Epithelial cell of proximal tubule (primary cell): ENCODE measurements at regions not wholly inside any gene's neighbourhood (a gene's known extent, or its start where the extent isn't known, plus 50 kb on each side); places are given as distances from the start of the nearest gene placed in this dataset.
"Not testable (repeated sequence)": the region's sequence is repeated elsewhere in the genome, so short reads cannot be mapped to it uniquely, and the experiment has no call there.

Source experiments
- DNase-seq: peaks from one replicate; pipeline ENCODE4 v3.0.0-alpha.2; 2011; ENCODE audit warnings: low read depth
- H3K4me3 ChIP-seq: 2 replicates; pipeline ENCODE4 v1.5.1; 2011; ENCODE audit warnings: low read depth, mild to moderate bottlenecking, low read length
- TF ChIP-seq, protein P1 (sequence below): conservative IDR thresholded peaks from 2 replicates; pipeline ENCODE4 v1.5.1; 2012; ENCODE audit warnings: low read depth, mild to moderate bottlenecking, low read length

DNA sequence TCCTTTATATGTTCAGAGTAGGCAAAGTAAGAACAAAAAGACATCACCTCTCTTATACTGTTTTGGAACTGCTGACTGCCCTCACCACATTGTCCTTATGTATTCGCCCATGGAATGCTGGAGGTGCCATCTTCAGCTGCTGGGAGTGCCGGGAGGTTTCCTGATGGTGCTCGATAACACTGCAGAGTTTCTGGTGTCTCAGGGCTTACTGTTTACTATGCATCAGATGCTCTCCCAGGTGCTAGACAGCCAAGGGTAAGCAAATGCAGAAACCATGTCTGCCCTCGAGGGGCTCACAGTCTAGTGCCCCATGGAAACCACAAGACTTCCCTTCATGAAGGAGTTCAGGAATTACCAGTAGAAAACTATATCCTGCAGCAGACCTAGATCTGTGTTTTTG is 70.1 kb upstream of the SMIM23 start:
- H3K4me3 ChIP-seq, result no peak overlapping the region
- TF ChIP-seq, protein P1, sequence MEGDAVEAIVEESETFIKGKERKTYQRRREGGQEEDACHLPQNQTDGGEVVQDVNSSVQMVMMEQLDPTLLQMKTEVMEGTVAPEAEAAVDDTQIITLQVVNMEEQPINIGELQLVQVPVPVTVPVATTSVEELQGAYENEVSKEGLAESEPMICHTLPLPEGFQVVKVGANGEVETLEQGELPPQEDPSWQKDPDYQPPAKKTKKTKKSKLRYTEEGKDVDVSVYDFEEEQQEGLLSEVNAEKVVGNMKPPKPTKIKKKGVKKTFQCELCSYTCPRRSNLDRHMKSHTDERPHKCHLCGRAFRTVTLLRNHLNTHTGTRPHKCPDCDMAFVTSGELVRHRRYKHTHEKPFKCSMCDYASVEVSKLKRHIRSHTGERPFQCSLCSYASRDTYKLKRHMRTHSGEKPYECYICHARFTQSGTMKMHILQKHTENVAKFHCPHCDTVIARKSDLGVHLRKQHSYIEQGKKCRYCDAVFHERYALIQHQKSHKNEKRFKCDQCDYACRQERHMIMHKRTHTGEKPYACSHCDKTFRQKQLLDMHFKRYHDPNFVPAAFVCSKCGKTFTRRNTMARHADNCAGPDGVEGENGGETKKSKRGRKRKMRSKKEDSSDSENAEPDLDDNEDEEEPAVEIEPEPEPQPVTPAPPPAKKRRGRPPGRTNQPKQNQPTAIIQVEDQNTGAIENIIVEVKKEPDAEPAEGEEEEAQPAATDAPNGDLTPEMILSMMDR, result no peak
- no peak for DNase-seq

DNA sequence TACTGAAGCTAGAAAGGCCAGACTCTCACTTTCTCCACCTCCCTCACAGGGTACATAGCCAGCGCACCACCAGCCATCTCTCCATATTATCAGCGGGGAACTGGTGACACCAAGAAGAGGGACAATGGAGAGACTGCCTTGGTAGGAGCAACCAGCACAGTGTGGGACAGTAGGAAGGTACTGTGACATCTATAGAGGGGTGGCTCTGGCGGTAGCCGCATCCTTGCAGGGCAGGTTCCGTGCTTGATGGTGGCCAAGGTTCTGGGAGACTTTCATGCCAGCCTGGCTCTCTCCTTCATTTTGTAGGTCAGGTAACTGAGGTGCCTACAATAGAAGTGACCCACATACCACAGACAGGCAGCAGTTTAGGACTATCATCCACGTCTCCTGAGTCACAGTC is 65.5 kb upstream of the SMIM23 start:
- TF ChIP-seq, protein P1, result no peak
- no peak overlapping the region for H3K4me3 ChIP-seq
- DNase-seq, result no peak

DNA sequence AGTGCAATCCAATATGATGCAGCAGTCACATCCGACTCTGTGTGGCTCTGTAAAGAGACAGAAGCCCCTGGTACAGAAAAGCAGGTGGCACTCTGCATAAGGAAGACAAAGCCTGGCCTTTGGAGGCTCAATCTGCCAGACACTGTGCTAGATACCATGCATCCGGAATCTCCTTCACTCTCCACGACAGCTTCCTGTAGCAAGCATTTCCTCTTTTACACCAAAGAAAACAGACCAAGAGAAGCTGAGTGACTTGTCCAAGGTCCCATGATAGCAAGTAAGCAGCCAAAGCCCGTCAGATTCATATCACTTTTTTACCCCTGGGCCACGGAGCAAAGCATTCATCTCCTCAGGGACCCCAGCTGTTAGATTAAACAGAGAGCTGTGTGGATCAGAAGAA is 64.2 kb upstream of the SMIM23 start:
- TF ChIP-seq, protein P1, result no peak
- no peak for DNase-seq
- H3K4me3 ChIP-seq, result no peak overlapping the region

DNA sequence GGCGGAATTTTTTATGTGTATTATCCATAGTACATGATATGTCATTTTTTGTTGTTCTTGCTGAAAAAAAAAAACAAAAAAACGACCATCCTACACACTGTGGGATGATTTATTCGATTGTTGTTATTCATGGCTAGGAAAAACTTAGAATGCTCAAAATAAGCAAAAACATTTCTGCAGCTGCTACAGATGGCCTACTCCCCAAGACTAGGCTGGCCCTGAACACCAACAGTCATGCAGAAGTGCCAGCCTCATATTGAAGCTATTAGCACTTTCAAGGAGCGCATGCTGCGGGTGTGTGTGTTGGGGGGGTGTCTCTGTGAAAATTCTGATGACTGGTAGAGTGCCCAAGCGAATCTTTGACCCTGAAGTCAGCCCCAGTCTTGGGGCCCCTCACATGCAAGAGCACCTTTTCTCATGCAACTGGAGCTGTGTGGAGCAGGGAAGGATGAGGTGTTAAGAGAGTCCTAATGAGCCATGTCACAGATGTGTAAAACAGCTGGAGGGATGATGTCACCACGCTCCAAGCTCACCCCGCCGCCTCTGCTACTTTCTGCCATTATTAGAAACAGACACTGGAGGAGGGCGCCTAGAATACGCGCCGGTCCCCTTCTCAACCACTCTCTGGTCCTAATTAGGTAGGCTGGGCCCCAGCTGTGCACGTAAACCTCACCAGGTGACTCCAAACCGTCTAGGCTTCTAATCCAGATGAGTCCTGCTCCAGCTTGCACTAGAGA is 61.0 kb upstream of the SMIM23 start:
- no peak overlapping the region for H3K4me3 ChIP-seq
- no peak for DNase-seq
- TF ChIP-seq, protein P1, result no peak

DNA sequence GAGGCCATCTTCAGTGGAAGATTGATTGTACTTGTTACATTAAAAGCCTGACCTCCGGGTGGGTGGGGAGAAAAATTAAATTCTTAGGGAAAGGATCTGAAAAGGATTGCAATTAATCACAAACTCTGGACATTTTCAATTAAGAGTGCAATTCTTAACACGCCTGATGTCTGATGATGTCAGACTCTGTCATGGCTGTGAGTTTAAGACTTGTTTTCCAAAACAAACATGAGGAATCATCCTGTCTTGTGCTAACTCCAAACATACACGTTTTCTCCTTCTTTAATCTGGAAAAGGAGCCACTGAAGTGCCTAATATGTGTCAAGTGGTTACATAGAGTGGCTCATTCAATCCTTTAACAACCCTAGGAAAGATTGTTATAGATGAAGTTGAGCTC is 60.4 kb upstream of the SMIM23 start:
- DNase-seq, result no peak

DNA sequence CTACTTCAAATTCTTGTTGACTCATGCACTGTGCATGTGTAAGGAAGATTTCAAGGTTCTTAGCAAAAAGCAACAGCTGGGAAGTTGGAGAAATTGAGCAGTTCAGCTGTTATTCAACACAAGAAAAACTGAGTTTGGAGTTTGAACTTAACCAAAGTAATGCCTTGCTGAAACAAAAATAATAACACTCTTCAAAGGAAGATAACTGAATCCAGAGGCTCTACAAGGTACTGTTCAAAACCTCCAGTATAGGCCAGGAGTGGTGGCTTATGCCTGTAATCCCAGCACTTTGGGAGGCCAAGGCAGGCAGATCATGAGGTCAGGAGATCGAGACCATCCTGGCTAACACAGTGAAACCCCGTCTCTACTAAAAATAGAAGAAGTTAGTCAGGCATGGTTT is 58.8 kb upstream of the SMIM23 start:
- not testable (repeated sequence) for DNase-seq, H3K4me3 ChIP-seq

More for the DNA sequence above, 60.4 kb upstream of the SMIM23 start:
- TF ChIP-seq, protein P1, result no peak
- H3K4me3 ChIP-seq, result no peak overlapping the region

DNA sequence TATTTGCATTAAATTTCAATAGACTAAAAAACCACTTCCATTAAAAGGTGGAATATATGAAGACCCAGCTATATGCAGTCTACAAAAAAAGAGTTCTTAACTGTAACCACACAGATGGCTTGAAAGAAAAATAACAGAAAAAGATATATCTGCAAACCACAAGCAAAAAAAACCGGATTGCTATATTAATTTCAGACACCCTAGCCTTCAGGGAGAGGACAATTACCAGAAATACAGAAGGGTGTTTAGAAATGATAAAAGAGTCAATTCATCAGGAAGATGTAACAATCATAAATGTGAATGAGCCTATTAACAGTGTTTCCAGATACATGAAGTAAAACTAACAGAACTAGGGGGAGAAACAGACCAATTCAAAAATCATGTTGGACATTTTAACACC is 56.9 kb upstream of the SMIM23 start:
- TF ChIP-seq, protein P1, result no peak
- H3K4me3 ChIP-seq, result no peak overlapping the region
- no peak for DNase-seq
